Neural crest cell (in vitro differentiated cells): ENCODE measurements at regions not wholly inside any gene's neighbourhood (a gene's known extent, or its start where the extent isn't known, plus 50 kb on each side); places are given as distances from the start of the nearest gene placed in this dataset.

Source experiments
- DNase-seq: peaks from one replicate; pipeline ENCODE4 v3.0.0; 2021; ENCODE audit warnings: low read depth, mixed read lengths, low spot score
- H3K27ac Mint-ChIP-seq: one replicate; pipeline ENCODE4 v1.8.0; 2021; ENCODE audit warnings: mild to moderate bottlenecking, mixed read lengths; ENCODE audit not compliant: unreplicated experiment
- H3K27me3 Mint-ChIP-seq: 2 replicates; pipeline ENCODE4 v1.8.0; 2021; ENCODE audit warnings: low read depth, mild to moderate bottlenecking, mixed read lengths
- H3K36me3 Mint-ChIP-seq: 2 replicates; pipeline ENCODE4 v1.8.0; 2021; ENCODE audit warnings: low read depth, mild to moderate bottlenecking, mixed read lengths
- H3K4me1 Mint-ChIP-seq: 2 replicates; pipeline ENCODE4 v1.8.0; 2021; ENCODE audit warnings: mixed read lengths
- H3K4me3 Mint-ChIP-seq: one replicate; pipeline ENCODE4 v1.8.0; 2021; ENCODE audit warnings: mild to moderate bottlenecking, mixed read lengths
- H3K9me3 Mint-ChIP-seq: 2 replicates; pipeline ENCODE4 v1.8.0; 2021; ENCODE audit warnings: mixed read lengths
- CTCF ChIP-seq: fragments of 200-600 bp; sonication (generic); conservative IDR thresholded peaks from 2 replicates; pipeline ENCODE4 v1.5.0; 2021; ENCODE audit warnings: antibody characterized with exemption, mild to moderate bottlenecking

DNA sequence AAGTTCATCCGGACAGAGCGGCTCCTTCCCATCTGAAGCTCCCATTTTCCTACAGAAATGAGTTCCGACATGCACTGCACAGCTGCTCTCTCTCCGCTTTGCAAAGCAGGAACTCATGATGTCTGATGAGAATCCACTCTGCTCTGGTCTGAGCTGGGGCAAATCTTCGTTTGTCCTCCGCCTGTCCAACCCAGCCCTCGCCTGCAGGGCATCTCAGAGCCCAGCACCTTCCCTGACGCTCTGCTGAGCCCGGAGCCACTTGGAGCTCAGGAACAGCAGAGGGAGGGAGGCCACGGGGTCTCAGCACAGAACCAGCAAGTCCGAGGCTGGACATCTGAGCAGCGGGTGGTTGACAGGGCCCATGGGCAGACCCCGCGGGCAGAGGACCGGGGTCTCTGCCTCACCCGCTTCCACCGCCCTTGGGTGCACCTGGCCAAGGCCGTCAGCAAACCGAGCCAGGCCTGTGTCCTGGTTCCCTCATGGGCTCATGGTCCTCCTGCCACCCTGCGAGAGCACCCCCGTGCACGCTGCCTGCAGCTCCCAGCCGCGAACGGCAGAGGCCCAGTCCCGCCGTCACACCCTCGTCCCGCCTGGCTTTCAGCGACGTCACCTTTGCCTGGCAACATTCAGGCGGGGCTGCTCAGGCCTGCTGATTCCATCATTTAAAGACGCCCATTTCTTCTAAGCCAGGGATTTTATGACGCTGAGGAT is 78.5 kb upstream of the BHLHE23 start:
- H3K9me3 Mint-ChIP-seq = no peaks in the 10 kb centered on the region
- no peak for DNase-seq

DNA sequence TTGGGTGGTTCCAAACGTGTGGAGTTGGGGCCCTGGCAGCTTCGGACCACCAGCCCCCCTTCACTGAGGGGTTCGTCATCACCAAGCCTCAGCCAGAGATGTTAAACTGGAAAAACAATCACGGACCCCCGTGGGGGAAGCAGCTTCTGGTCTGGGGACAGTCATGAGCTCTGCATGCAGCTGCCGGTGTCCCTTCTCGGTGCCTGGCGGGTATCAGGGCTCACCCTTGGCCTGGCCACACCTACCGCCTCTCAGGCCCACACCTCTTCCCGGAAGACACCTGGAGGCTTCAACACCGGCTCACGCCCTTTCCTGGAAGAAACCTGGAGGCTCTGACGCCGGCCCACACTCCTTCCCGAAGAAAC is 77.8 kb upstream of the BHLHE23 start:
- DNase-seq = no peak
- H3K36me3 Mint-ChIP-seq = no peaks in the 10 kb centered on the region
- H3K4me3 Mint-ChIP-seq = no peak overlapping the region
- H3K9me3 Mint-ChIP-seq = no peaks in the 10 kb centered on the region
- no peak overlapping the region for H3K27ac Mint-ChIP-seq
- no peaks in the 10 kb centered on the region for H3K4me1 Mint-ChIP-seq
- no peak for TF ChIP-seq CTCF
- peaks cover 49% of the 10 kb centered on the region for H3K27me3 Mint-ChIP-seq

More for the DNA sequence above, 78.5 kb upstream of the BHLHE23 start:
- no peaks in the 10 kb centered on the region for H3K36me3 Mint-ChIP-seq
- H3K27me3 Mint-ChIP-seq = peaks cover 42% of the 10 kb centered on the region
- H3K4me3 Mint-ChIP-seq = no peak overlapping the region
- TF ChIP-seq CTCF = no peak
- no peaks in the 10 kb centered on the region for H3K4me1 Mint-ChIP-seq
- H3K27ac Mint-ChIP-seq = no peak overlapping the region

DNA sequence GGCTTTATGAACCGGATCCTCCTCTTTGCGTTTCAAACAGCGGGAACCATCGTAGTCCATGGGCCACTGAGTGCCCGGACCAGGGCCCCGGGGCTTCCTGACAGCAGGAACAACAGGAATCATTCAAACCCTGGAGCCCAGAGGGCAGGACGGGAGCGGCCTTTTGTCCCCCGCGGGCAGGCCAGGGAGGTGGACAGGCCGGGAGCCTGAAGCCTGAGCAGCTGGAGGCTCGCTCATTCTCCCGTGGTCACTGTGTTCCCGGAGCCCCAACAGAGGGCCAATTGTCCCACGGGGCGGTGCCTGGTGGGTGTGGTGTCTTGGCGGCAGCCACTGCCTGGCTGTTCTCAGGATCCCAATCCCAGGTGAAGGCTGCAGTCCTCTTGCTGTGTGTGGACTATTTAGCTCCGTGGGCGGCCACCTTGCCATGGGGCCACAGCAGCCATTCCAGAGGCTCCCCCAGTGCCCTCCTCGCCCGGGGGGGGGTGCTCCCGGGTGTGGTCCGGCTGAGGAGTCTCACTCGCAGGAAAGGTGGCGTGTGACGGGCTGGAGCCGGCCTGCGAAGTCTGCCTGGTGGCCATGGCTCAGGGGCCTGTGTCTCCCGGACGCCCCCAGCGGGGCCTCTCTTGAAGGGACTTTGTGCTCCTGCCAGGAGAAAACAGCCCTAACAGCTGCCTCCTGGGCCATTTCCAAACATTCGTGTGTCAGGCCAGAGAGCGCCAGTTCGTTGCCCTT is 77.2 kb upstream of the BHLHE23 start:
- H3K4me1 Mint-ChIP-seq = no peaks in the 10 kb centered on the region
- TF ChIP-seq CTCF = no peak
- H3K27me3 Mint-ChIP-seq = peaks cover 51% of the 10 kb centered on the region
- peak; percentile 41 for DNase-seq
- no peaks in the 10 kb centered on the region for H3K36me3 Mint-ChIP-seq
- no peaks in the 10 kb centered on the region for H3K9me3 Mint-ChIP-seq
- no peak overlapping the region for H3K27ac Mint-ChIP-seq
- no peak overlapping the region for H3K4me3 Mint-ChIP-seq

DNA sequence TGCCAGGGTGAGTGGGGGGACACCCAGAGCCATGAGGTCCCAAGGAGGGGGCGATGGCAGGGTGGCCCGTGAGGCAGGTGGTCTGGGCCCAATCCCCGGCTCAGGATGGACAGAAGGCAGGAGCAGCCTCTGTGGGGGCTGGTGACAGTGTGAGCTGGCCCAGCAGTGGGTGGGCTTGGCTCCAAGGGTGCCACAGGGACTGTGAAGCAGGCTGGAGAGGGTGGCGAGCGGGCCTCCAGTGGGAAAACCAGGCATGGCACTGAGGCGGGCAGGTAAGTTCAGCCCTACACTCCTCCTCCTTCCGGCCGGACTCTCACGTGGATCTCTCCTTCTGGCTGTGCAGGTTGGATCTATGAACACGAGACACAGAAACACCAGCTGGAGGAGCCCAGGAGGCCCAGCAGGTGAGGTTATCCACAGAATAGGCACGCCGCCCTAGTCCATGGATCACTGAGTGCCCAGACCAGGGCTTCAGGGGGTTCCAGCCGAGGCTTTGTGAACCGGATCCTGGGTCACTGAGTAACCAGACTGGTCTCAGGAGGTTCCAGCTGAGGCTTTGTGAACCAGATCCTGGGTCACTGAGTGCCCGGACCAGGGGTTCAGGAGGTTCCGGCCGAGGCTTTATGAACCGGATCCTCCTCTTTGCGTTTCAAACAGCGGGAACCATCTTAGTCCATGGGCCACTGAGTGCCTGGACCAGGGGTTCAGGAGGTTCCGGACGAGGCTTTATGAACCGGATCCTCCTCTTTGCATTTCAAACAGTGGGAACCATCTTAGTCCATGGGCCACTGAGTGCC is 76.4 kb upstream of the BHLHE23 start:
- no peak for TF ChIP-seq CTCF
- no peak for DNase-seq
- Mint-ChIP-seq H3K27ac (no peak overlapping the region), H3K27me3 (peaks cover 54% of the 10 kb centered on the region), H3K9me3 (no peaks in the 10 kb centered on the region), H3K4me1 (no peaks in the 10 kb centered on the region), H3K36me3 (no peaks in the 10 kb centered on the region), H3K4me3 (no peak overlapping the region)

DNA sequence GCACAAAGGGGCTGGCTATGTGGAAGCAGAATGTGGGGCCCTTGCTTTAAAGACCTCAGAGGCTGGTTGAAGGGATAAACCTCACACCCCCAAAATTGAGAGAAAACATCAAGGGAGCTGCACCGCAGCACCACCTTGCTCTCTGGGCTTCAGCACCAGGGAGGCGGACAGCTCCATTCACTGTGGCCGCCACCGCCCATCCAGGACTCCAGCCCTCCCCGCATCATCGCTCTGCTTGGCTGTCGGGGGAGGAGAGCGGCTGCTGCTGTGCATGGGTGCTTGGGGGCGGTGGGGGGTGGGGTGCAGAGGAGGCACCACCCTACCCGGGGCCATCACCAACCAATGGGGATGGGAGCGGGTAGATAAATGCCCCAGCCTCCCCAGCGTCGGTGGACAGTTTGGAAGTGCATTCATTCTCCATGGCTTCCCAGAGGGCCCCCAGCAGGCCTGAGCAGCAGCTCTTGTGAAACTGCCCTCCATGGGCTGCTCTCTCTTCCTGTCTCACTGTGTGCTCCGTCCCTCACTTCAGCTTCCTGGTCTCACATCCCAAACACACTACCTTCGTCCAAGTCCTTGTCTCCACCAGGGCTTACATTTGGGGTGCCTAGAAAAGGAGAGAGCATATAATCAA is 75.7 kb upstream of the BHLHE23 start:
- Mint-ChIP-seq H3K4me1 (no peaks in the 10 kb centered on the region), H3K4me3 (no peak overlapping the region), H3K36me3 (no peaks in the 10 kb centered on the region), H3K27ac (no peak overlapping the region), H3K9me3 (peaks cover under 1% of the 10 kb centered on the region), H3K27me3 (peaks cover 58% of the 10 kb centered on the region)
- TF ChIP-seq CTCF = no peak
- DNase-seq = peak; percentile 80
